SK-N-SH (cell line): ENCODE measurements at regions not wholly inside any gene's neighbourhood (a gene's known extent, or its start where the extent isn't known, plus 50 kb on each side); places are given as distances from the start of the nearest gene placed in this dataset.

Source experiments
- CTCF ChIA-PET: fragments of 300-600, 350-600 bp; formaldehyde crosslinking; extraction: SDS; loops from one replicate; lab custom pipeline; 2021; lab: Yijun Ruan, JAX
- POLR2A ChIA-PET: fragments of 350-600 bp; sonication (Branson Sonifier 250); formaldehyde crosslinking; extraction: SDS; loops from one replicate; lab custom pipeline; 2020; ENCODE audit warnings: antibody characterized with exemption, inconsistent platforms; lab: Yijun Ruan, JAX
- DNase-seq: peaks from one replicate; pipeline ENCODE4 v3.0.0; 2012
- H2AFZ ChIP-seq: fragments of 200-600 bp; sonication (generic); 2 replicates; pipeline ENCODE4 v1.8.1; 2016; ENCODE audit warnings: antibody characterized with exemption, mild to moderate bottlenecking, low read depth
- H3F3A ChIP-seq: fragments of 200-600 bp; sonication (generic); replicated peaks from 2 replicates; pipeline ENCODE3; 2016; ENCODE audit warnings: antibody characterized with exemption, mild to moderate bottlenecking; ENCODE audit not compliant: insufficient read depth
- H3K27ac ChIP-seq, 2 experiments: fragments of 200-500 bp in 1 of 2; fragments of 200-600 bp in 1 of 2; sonication (Bioruptor generic) in 1 of 2; sonication (generic), shearing (Covaris generic) in 1 of 2; 2 replicates each; pipeline versions ENCODE4 v1.5.1 to v1.6.1; 2014 to 2016; ENCODE audit warnings: low read depth in 2 of 2, inconsistent platforms in 1 of 2, low read length in 1 of 2, mild to moderate bottlenecking in 1 of 2, mixed read lengths in 1 of 2
- H3K27me3 ChIP-seq: fragments of 200-600 bp; sonication (generic), shearing (Covaris generic); 2 replicates; pipeline ENCODE4 v1.6.1; 2016; ENCODE audit warnings: mixed run types; ENCODE audit not compliant: insufficient read depth
- H3K36me3 ChIP-seq, 2 experiments: fragments of 200-500 bp in 1 of 2; fragments of 200-600 bp in 1 of 2; sonication (Bioruptor generic) in 1 of 2; sonication (generic) in 1 of 2; replicated peaks in 1 of 2; 2 replicates each; pipeline versions ENCODE3 to v1.5.1; 2014 to 2016; ENCODE audit warnings: low read length in 1 of 2, mild to moderate bottlenecking in 1 of 2; ENCODE audit not compliant: insufficient read depth in 2 of 2, control insufficient read depth in 1 of 2
- H3K4me1 ChIP-seq, 2 experiments: fragments of 200-500 bp in 1 of 2; fragments of 200-600 bp in 1 of 2; sonication (Bioruptor generic) in 1 of 2; sonication (generic), shearing (Covaris generic) in 1 of 2; 2 replicates each; pipeline versions ENCODE4 v1.5.1 to v1.6.1; 2014 to 2016; ENCODE audit warnings: low read depth in 1 of 2, low read length in 1 of 2, mixed run types in 1 of 2; ENCODE audit not compliant: insufficient read depth in 2 of 2, control insufficient read depth in 1 of 2
- H3K4me2 ChIP-seq: fragments of 200-600 bp; sonication (generic), shearing (Covaris generic); 2 replicates; pipeline ENCODE4 v1.6.1; 2017; ENCODE audit warnings: mixed run types
- H3K4me3 ChIP-seq, 2 experiments: fragments of 200-500 bp in 1 of 2; fragments of 200-600 bp in 1 of 2; sonication (Bioruptor generic) in 1 of 2; sonication (generic), shearing (Covaris generic) in 1 of 2; 2 replicates each; pipeline versions ENCODE4 v1.5.1 to v1.8.1; 2014 to 2016; ENCODE audit warnings: low read depth in 2 of 2, inconsistent platforms in 1 of 2, low read length in 1 of 2, mild to moderate bottlenecking in 1 of 2, mixed read lengths in 1 of 2, moderate library complexity in 1 of 2
- H3K79me2 ChIP-seq: fragments of 200-600 bp; sonication (generic); 2 replicates; pipeline ENCODE4 v1.8.1; 2017; ENCODE audit warnings: mild to moderate bottlenecking; ENCODE audit not compliant: insufficient read depth
- H3K9ac ChIP-seq: fragments of 200-600 bp; sonication (generic); 2 replicates; pipeline ENCODE4 v1.6.1; 2017; ENCODE audit warnings: mixed run types
- H3K9me2 ChIP-seq: fragments of 200-600 bp; sonication (generic); 2 replicates; pipeline ENCODE4 v1.6.1; 2017; ENCODE audit warnings: mixed run types
- H3K9me3 ChIP-seq: fragments of 200-600 bp; sonication (generic); 2 replicates; pipeline ENCODE4 v1.6.1; 2017; ENCODE audit warnings: mixed run types, mild to moderate bottlenecking, moderate library complexity
- H4K20me1 ChIP-seq: fragments of 200-600 bp; sonication (generic); 2 replicates; pipeline ENCODE4 v1.6.1; 2017; ENCODE audit warnings: mild to moderate bottlenecking, mixed run types; ENCODE audit not compliant: insufficient read depth
- CHD2 ChIP-seq: fragments of 150-350 bp; IDR thresholded peaks from 2 replicates; pipeline ENCODE4 v1.6.1; 2018; ENCODE audit warnings: low read length; ENCODE audit not compliant: partially characterized antibody
- EZH2phosphoT487 ChIP-seq: fragments of 200-600 bp; sonication (generic); IDR thresholded peaks from 2 replicates; pipeline ENCODE4 v1.6.1; 2017; ENCODE audit warnings: low read depth, mixed run types, mild to moderate bottlenecking, antibody characterized with exemption, moderate library complexity, borderline replicate concordance
- FOXJ3 ChIP-seq: sonication (generic); formaldehyde crosslinking; IDR thresholded peaks from 2 replicates; pipeline ENCODE4 v1.5.1; 2020; ENCODE audit warnings: mild to moderate bottlenecking, missing genetic modification reagents
- FOXM1 ChIP-seq: IDR thresholded peaks from 2 replicates; pipeline ENCODE4 v1.4.0; 2012; ENCODE audit warnings: low read depth, mild to moderate bottlenecking
- GABPA ChIP-seq: IDR thresholded peaks from 2 replicates; pipeline ENCODE4 v1.4.0; 2012; ENCODE audit warnings: low read depth, mild to moderate bottlenecking
- GATA2 ChIP-seq: sonication (generic); formaldehyde crosslinking; IDR thresholded peaks from 2 replicates; pipeline ENCODE4 v1.5.0; 2020; ENCODE audit warnings: mild to moderate bottlenecking, missing genetic modification reagents
- RXRA ChIP-seq: IDR thresholded peaks from 2 replicates; pipeline ENCODE4 v1.4.0; 2012; ENCODE audit warnings: low read depth, mild to moderate bottlenecking, borderline replicate concordance
- TEAD4 ChIP-seq: IDR thresholded peaks from 2 replicates; pipeline ENCODE4 v1.4.0; 2012; ENCODE audit warnings: mild to moderate bottlenecking, borderline replicate concordance; ENCODE audit not compliant: insufficient read depth
- USF1 ChIP-seq: IDR thresholded peaks from 2 replicates; pipeline ENCODE4 v1.4.0; 2012; ENCODE audit warnings: low read depth, borderline replicate concordance
- WGBS: methylation state at CpG from one replicate; pipeline ENCODE4 v1.1.6; 2017; ENCODE audit warnings: low lambda C conversion rate; 5-methylcytosine and 5-hydroxymethylcytosine counted together
- TF ChIP-seq, protein P1 (sequence below): IDR thresholded peaks from 2 replicates; pipeline ENCODE4 v1.6.1; 2012; ENCODE audit warnings: mild to moderate bottlenecking, low read depth, low read length, moderate library complexity
- TF ChIP-seq, protein P2 (sequence below): fragments of 150-350 bp; IDR thresholded peaks from 2 replicates; pipeline ENCODE4 v1.6.1; 2017; ENCODE audit warnings: antibody characterized with exemption, low read length, low read depth, borderline replicate concordance
- TF ChIP-seq, protein P3 (sequence below): IDR thresholded peaks from 2 replicates; pipeline ENCODE4 v1.4.0; 2012; ENCODE audit warnings: low read depth

GRCh38 chr3:148230473-148230872 lies 467.2 kb upstream of the AGTR1 start:
- Histone ChIP-seq H4K20me1 (no peaks in the 10 kb centered on the region), H2AFZ (no peak overlapping the region), H3K4me3 (no peak overlapping the region), H3K27ac (no peak overlapping the region), H3K9ac (no peak overlapping the region), H3K79me2 (no peaks in the 10 kb centered on the region), H3K9me3 (no peaks in the 10 kb centered on the region), H3K4me1 (no peaks in the 10 kb centered on the region; a peak in 1 of 4 replicates), H3K9me2 (no peaks in the 10 kb centered on the region), H3F3A (no peaks in the 10 kb centered on the region), H3K36me3 (no peaks in the 10 kb centered on the region)
- DNase-seq: no peak
- POLR2A ChIA-PET: no interaction called here
- WGBS: 66% methylated on average over 2 of the region's 2 CpGs
- TF ChIP-seq FOXJ3 (CRISPR knock-in tag) (no peak), GATA2 (CRISPR knock-in tag) (no peak), RXRA (no peak), CHD2 (no peak)
- TF ChIP-seq, protein P1, sequence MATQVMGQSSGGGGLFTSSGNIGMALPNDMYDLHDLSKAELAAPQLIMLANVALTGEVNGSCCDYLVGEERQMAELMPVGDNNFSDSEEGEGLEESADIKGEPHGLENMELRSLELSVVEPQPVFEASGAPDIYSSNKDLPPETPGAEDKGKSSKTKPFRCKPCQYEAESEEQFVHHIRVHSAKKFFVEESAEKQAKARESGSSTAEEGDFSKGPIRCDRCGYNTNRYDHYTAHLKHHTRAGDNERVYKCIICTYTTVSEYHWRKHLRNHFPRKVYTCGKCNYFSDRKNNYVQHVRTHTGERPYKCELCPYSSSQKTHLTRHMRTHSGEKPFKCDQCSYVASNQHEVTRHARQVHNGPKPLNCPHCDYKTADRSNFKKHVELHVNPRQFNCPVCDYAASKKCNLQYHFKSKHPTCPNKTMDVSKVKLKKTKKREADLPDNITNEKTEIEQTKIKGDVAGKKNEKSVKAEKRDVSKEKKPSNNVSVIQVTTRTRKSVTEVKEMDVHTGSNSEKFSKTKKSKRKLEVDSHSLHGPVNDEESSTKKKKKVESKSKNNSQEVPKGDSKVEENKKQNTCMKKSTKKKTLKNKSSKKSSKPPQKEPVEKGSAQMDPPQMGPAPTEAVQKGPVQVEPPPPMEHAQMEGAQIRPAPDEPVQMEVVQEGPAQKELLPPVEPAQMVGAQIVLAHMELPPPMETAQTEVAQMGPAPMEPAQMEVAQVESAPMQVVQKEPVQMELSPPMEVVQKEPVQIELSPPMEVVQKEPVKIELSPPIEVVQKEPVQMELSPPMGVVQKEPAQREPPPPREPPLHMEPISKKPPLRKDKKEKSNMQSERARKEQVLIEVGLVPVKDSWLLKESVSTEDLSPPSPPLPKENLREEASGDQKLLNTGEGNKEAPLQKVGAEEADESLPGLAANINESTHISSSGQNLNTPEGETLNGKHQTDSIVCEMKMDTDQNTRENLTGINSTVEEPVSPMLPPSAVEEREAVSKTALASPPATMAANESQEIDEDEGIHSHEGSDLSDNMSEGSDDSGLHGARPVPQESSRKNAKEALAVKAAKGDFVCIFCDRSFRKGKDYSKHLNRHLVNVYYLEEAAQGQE: no peak
- TF ChIP-seq, protein P2, sequence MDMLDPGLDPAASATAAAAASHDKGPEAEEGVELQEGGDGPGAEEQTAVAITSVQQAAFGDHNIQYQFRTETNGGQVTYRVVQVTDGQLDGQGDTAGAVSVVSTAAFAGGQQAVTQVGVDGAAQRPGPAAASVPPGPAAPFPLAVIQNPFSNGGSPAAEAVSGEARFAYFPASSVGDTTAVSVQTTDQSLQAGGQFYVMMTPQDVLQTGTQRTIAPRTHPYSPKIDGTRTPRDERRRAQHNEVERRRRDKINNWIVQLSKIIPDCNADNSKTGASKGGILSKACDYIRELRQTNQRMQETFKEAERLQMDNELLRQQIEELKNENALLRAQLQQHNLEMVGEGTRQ: no peak
- TF ChIP-seq, all 33 proteins: peak for 0
- CTCF ChIA-PET: no interaction called here
- no peaks in the 10 kb centered on the region for H3K27me3 ChIP-seq
- no peak overlapping the region for H3K4me2 ChIP-seq

- Histone ChIP-seq H3K9me3 (no peaks in the 10 kb centered on the region), H3K4me3 (no peak overlapping the region), H3F3A (no peaks in the 10 kb centered on the region), H3K79me2 (no peaks in the 10 kb centered on the region), H3K4me2 (no peak overlapping the region), H3K4me1 (no peaks in the 10 kb centered on the region; a peak in 1 of 4 replicates), H3K27ac (peak overlapping the region in 1 of 2 experiments; percentile 71; a peak in 3 of 4 replicates), H3K9ac (no peak overlapping the region), H2AFZ (peak overlapping the region; percentile 17; the same call in 1 of the 2 replicates), H3K9me2 (no peaks in the 10 kb centered on the region), H3K36me3 (no peaks in the 10 kb centered on the region), H3K27me3 (no peaks in the 10 kb centered on the region), H4K20me1 (no peaks in the 10 kb centered on the region)
- ChIA-PET POLR2A (no interaction called here), CTCF (no interaction called here)
- TF ChIP-seq GATA2 (CRISPR knock-in tag) (no peak), TEAD4 (no peak), FOXM1 (no peak), USF1 (no peak), EZH2phosphoT487 (no peak), GABPA (no peak)
- TF ChIP-seq, protein P1: no peak
- TF ChIP-seq, protein P3, sequence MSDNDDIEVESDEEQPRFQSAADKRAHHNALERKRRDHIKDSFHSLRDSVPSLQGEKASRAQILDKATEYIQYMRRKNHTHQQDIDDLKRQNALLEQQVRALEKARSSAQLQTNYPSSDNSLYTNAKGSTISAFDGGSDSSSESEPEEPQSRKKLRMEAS: no peak
- DNase-seq: no peak
- 25% methylated on average over 3 of the region's 3 CpGs for WGBS
Observed at GRCh38 chr3:148232389-148232788, 465.3 kb upstream of the AGTR1 start.
